Stimulated activated CD4-positive, alpha-beta T cell treated with anti-CD3 and anti-CD28 coated beads, Interleukin-4, amount 100 ng/mL, for 24 hours (primary cell): ENCODE measurements at regions not wholly inside any gene's neighbourhood (a gene's known extent, or its start where the extent isn't known, plus 50 kb on each side); places are given as distances from the start of the nearest gene placed in this dataset.

ENCODE experiments used
- DNase-seq: peaks from one replicate; pipeline ENCODE4 v3.0.0-alpha.2; 2020

GRCh38 chr11:95717314-95717713, 72.3 kb downstream of the FAM76B start:
- DNase-seq = no peak

- DNase-seq = no peak
Observed at GRCh38 chr11:95716266-95716665, 73.3 kb downstream of the FAM76B start.

GRCh38 chr11:95715777-95716241, 73.8 kb downstream of the FAM76B start:
- DNase-seq = peak; percentile 68

GRCh38 chr11:95714843-95715776, 74.5 kb downstream of the FAM76B start:
- DNase-seq = no peak

GRCh38 chr11:95713428-95713827, 76.2 kb downstream of the FAM76B start:
- no peak for DNase-seq

GRCh38 chr11:95711945-95712221, 77.7 kb downstream of the FAM76B start:
- DNase-seq = no peak

- DNase-seq = no peak
Observed at GRCh38 chr11:95711162-95711944, 78.2 kb downstream of the FAM76B start.

GRCh38 chr11:95708681-95709080, 80.9 kb downstream of the FAM76B start:
- no peak for DNase-seq

GRCh38 chr11:95706974-95707387, 82.6 kb downstream of the FAM76B start:
- DNase-seq = no peak

GRCh38 chr11:95705485-95706124, 84.0 kb downstream of the FAM76B start:
- peak; percentile 90 for DNase-seq

GRCh38 chr11:95704865-95705264, 84.7 kb downstream of the FAM76B start:
- DNase-seq = no peak

- DNase-seq = peak; percentile 29
Observed at GRCh38 chr11:95703049-95703448, 86.5 kb downstream of the FAM76B start.

- DNase-seq = peak; percentile 21
Observed at GRCh38 chr11:95702526-95702925, 87.1 kb downstream of the FAM76B start.

- DNase-seq = no peak
Observed at GRCh38 chr11:95700471-95700817, 89.1 kb downstream of the FAM76B start.

- peak; percentile 27 for DNase-seq
Observed at GRCh38 chr11:95699631-95700470, 89.7 kb downstream of the FAM76B start.

- peak; percentile 29 for DNase-seq
Observed at GRCh38 chr11:95698676-95699557, 90.7 kb downstream of the FAM76B start.

- DNase-seq = no peak
Observed at GRCh38 chr11:95697614-95698408, 91.8 kb downstream of the FAM76B start.

GRCh38 chr11:95695181-95695580, 94.4 kb downstream of the FAM76B start:
- no peak for DNase-seq

- DNase-seq = no peak
Observed at GRCh38 chr11:95693298-95693697, 96.3 kb downstream of the FAM76B start.

- DNase-seq = no peak
Observed at GRCh38 chr11:95692526-95693260, 96.9 kb downstream of the FAM76B start.
